ENCODE measurements at regions not wholly inside any gene's neighbourhood (a gene's known extent, or its start where the extent isn't known, plus 50 kb on each side); places are given as distances from the start of the nearest gene placed in this dataset.

DNA sequence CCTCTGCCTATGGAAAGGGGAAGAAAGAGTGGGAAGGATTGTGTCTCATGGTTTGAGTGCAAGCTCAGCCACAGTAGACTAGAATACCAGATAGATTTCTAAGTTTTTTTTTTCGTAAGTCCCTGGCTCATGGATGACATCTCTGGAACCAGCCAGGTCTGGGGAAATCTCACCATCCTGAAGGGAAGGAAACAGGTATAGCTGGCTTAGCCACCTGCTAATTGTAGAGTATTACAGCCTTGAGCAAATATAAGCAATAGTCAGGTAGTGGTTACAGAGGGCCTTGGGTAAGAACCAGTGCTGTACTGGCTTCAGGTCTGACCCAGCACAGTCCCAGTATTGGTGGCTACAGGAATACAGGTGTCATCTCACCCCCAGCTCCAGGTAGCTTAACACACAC is 500.9 kb upstream of the PRMT6 start:
- Histone ChIP-seq H2AFZ (ENCODE audit: insufficient read depth, low read depth, low read length, poor library complexity, severe bottlenecking) (no peak overlapping the region), H3K4me2 (replicated peaks; ENCODE audit: extremely low read depth, low read length, poor library complexity, severe bottlenecking) (no peak overlapping the region), H4K20me1 (ENCODE audit: insufficient read depth, low read length) (no peaks in the 10 kb centered on the region), H3K79me2 (ENCODE audit: insufficient read depth, low read length) (no peaks in the 10 kb centered on the region), H3K9me3 (replicated peaks in 1 of 2; ENCODE audit: control insufficient read depth in 1 of 2, insufficient read depth in 1 of 2, low read length in 2 of 2) (peaks cover 8 to 20% of the 10 kb centered on the region in 2 donors), H3K9ac (ENCODE audit: insufficient read depth, low read length, poor library complexity, severe bottlenecking) (no peak overlapping the region), H3K36me3 (replicated peaks in 1 of 2; ENCODE audit: control insufficient read depth in 1 of 2, insufficient read depth in 2 of 2, low read length in 2 of 2) (no peaks in the 10 kb centered on the region), H3K27me3 (ENCODE audit: control insufficient read depth in 2 of 2, insufficient read depth in 2 of 2, low read length in 2 of 2) (no peaks in the 10 kb centered on the region), H3K4me1 (ENCODE audit: control insufficient read depth in 1 of 2, insufficient read depth in 2 of 2, low read length in 2 of 2) (no peaks in the 10 kb centered on the region), H3K27ac (ENCODE audit: low read depth in 1 of 2, low read length in 2 of 2) (no peak overlapping the region), H3K4me3 (replicated peaks in 1 of 3; ENCODE audit: low read depth in 2 of 3, low read length in 3 of 3) (no peak overlapping the region)
- no peak for DNase-seq
- 75% methylated on average over 1 of the region's 1 CpG for WGBS (ENCODE audit: insufficient coverage)
- no peak for TF ChIP-seq CTCF (IDR thresholded peaks at IDR 0.05)
- peaks cover 0 to 16% (median 4%) of the 10 kb centered on the region in 7 donors for H3K9me3 Mint-ChIP-seq
- H3K4me3 Mint-ChIP-seq = no peak overlapping the region
- H3K27ac Mint-ChIP-seq = no peak overlapping the region
- H3K27me3 Mint-ChIP-seq (ENCODE audit: low read depth in 3 of 3) = peaks cover 0 to 2% (median 1%) of the 10 kb centered on the region in 3 donors
- no peaks in the 10 kb centered on the region for H3K36me3 Mint-ChIP-seq
- H3K4me1 Mint-ChIP-seq = no peaks in the 10 kb centered on the region
- intact Hi-C loops (cut with micrococcal nuclease) = no loop called here

DNA sequence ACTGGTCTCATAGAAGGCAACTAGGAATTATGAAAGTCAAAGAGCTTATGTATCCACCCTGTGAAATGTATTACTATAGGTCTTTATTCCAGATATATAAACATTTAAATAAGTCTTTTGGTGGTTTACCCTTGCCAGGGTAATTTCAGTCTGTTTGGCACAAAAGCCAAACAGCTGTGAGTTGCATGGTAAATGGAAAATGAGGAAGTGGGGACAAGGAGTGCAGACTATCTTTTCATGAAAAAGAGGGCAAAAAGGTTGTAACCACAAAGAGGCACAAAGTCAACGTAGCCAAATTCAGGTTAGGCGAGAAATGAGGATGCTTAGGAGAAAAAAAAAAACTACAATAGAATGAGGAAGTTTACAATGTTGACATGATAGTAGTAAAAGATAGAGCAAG is 492.3 kb upstream of the PRMT6 start:
- Histone ChIP-seq H3K4me1 (ENCODE audit: control insufficient read depth in 1 of 2, insufficient read depth in 2 of 2, low read length in 2 of 2) (no peaks in the 10 kb centered on the region), H3K27ac (ENCODE audit: low read depth in 1 of 2, low read length in 2 of 2) (no peak overlapping the region), H3K27me3 (ENCODE audit: control insufficient read depth in 2 of 2, insufficient read depth in 2 of 2, low read length in 2 of 2) (no peaks in the 10 kb centered on the region), H3K9ac (ENCODE audit: insufficient read depth, low read length, poor library complexity, severe bottlenecking) (no peak overlapping the region), H3K4me2 (replicated peaks; ENCODE audit: extremely low read depth, low read length, poor library complexity, severe bottlenecking) (no peak overlapping the region), H3K36me3 (replicated peaks in 1 of 2; ENCODE audit: control insufficient read depth in 1 of 2, insufficient read depth in 2 of 2, low read length in 2 of 2) (no peaks in the 10 kb centered on the region), H3K4me3 (replicated peaks in 1 of 3; ENCODE audit: low read depth in 2 of 3, low read length in 3 of 3) (no peak overlapping the region), H2AFZ (ENCODE audit: insufficient read depth, low read depth, low read length, poor library complexity, severe bottlenecking) (no peak overlapping the region), H3K9me3 (replicated peaks in 1 of 2; ENCODE audit: control insufficient read depth in 1 of 2, insufficient read depth in 1 of 2, low read length in 2 of 2) (no peaks in the 10 kb centered on the region), H3K79me2 (ENCODE audit: insufficient read depth, low read length) (no peaks in the 10 kb centered on the region), H4K20me1 (ENCODE audit: insufficient read depth, low read length) (no peaks in the 10 kb centered on the region)
- intact Hi-C loops (cut with micrococcal nuclease) = no loop called here
- no peaks in the 10 kb centered on the region for H3K27me3 Mint-ChIP-seq (ENCODE audit: low read depth in 3 of 3)
- DNase-seq = no peak
- WGBS (ENCODE audit: insufficient coverage) = 83% methylated on average over 2 of the region's 2 CpGs
- no peaks in the 10 kb centered on the region for H3K36me3 Mint-ChIP-seq
- no peak for TF ChIP-seq CTCF (IDR thresholded peaks at IDR 0.05)
- H3K4me1 Mint-ChIP-seq = no peaks in the 10 kb centered on the region
- H3K27ac Mint-ChIP-seq = no peak overlapping the region
- H3K4me3 Mint-ChIP-seq = no peak overlapping the region
- peaks cover 0 to 4% (median 2%) of the 10 kb centered on the region in 7 donors for H3K9me3 Mint-ChIP-seq
